ENCODE measurements at regions not wholly inside any gene's neighbourhood (a gene's known extent, or its start where the extent isn't known, plus 50 kb on each side); places are given as distances from the start of the nearest gene placed in this dataset.

- Histone ChIP-seq H3K9me2 (replicated peaks; ENCODE audit: control insufficient read depth, low read length) (no peaks in the 10 kb centered on the region), H3K79me2 (ENCODE audit: control insufficient read depth, low read length) (no peaks in the 10 kb centered on the region), H3K4me2 (ENCODE audit: low read length) (no peak overlapping the region), H3K9me3 (ENCODE audit: control insufficient read depth, insufficient read depth, low read length) (no peaks in the 10 kb centered on the region), H3K4me1 (ENCODE audit: control insufficient read depth, low read length) (no peaks in the 10 kb centered on the region), H3F3A (ENCODE audit: control insufficient read depth, insufficient read depth) (no peaks in the 10 kb centered on the region), H3K4me3 (ENCODE audit: low read length) (no peak overlapping the region), H3K27ac (ENCODE audit: low read depth, low read length) (no peak overlapping the region), H3K27me3 (ENCODE audit: control insufficient read depth, low read length) (no peaks in the 10 kb centered on the region), H4K20me1 (ENCODE audit: control insufficient read depth, insufficient read depth, low read depth, low read length) (no peaks in the 10 kb centered on the region), H3K36me3 (ENCODE audit: control insufficient read depth, low read length) (no peaks in the 10 kb centered on the region)
- TF ChIP-seq, protein P1, sequence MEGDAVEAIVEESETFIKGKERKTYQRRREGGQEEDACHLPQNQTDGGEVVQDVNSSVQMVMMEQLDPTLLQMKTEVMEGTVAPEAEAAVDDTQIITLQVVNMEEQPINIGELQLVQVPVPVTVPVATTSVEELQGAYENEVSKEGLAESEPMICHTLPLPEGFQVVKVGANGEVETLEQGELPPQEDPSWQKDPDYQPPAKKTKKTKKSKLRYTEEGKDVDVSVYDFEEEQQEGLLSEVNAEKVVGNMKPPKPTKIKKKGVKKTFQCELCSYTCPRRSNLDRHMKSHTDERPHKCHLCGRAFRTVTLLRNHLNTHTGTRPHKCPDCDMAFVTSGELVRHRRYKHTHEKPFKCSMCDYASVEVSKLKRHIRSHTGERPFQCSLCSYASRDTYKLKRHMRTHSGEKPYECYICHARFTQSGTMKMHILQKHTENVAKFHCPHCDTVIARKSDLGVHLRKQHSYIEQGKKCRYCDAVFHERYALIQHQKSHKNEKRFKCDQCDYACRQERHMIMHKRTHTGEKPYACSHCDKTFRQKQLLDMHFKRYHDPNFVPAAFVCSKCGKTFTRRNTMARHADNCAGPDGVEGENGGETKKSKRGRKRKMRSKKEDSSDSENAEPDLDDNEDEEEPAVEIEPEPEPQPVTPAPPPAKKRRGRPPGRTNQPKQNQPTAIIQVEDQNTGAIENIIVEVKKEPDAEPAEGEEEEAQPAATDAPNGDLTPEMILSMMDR (IDR thresholded peaks at IDR 0.05; ENCODE audit: low read depth, low read length, poor library complexity, severe bottlenecking) = no peak
- no peak for TF ChIP-seq EZH2phosphoT487 (IDR thresholded peaks at IDR 0.05; ENCODE audit: borderline replicate concordance, low read length)
Measured at GRCh38 chr16:64882078-64882784, 239.6 kb downstream of the CDH11 start.

DNA sequence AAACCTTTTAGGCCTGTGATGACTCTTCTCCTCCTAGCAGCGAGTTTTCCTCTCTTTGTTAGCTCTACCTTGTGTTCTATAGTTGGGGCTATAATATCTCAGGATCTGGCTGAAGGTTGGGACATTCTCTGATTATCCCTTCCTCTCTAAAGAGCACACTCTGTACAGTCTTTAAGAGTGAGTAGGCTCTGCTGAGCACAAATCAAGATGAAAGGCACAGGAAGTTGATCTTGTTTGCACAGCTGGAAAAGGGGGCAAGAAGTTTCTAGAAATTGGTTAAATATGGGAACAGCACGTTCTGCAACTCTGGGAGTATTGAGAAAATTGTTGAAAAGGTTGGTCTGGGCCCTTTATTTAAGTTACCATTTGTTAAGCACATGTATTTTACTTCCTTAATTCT is 240.9 kb downstream of the CDH11 start:
- Histone ChIP-seq H3K9me3 (ENCODE audit: control insufficient read depth, insufficient read depth, low read length) (no peaks in the 10 kb centered on the region), H3K4me1 (ENCODE audit: control insufficient read depth, low read length) (no peaks in the 10 kb centered on the region), H3K27ac (ENCODE audit: low read depth, low read length) (no peak overlapping the region), H3K4me3 (ENCODE audit: low read length) (no peak overlapping the region), H3F3A (ENCODE audit: control insufficient read depth, insufficient read depth) (no peaks in the 10 kb centered on the region), H3K27me3 (ENCODE audit: control insufficient read depth, low read length) (no peaks in the 10 kb centered on the region), H3K36me3 (ENCODE audit: control insufficient read depth, low read length) (no peaks in the 10 kb centered on the region), H3K79me2 (ENCODE audit: control insufficient read depth, low read length) (no peaks in the 10 kb centered on the region), H3K4me2 (ENCODE audit: low read length) (no peak overlapping the region), H4K20me1 (ENCODE audit: control insufficient read depth, insufficient read depth, low read depth, low read length) (no peaks in the 10 kb centered on the region), H3K9me2 (replicated peaks; ENCODE audit: control insufficient read depth, low read length) (no peaks in the 10 kb centered on the region)
- TF ChIP-seq, protein P1 (IDR thresholded peaks at IDR 0.05; ENCODE audit: low read depth, low read length, poor library complexity, severe bottlenecking) = no peak
- no peak for TF ChIP-seq EZH2phosphoT487 (IDR thresholded peaks at IDR 0.05; ENCODE audit: borderline replicate concordance, low read length)

GRCh38 chr16:64880006-64880405 is 241.9 kb downstream of the CDH11 start:
- no peak overlapping the region for H3K27ac ChIP-seq (ENCODE audit: low read depth, low read length)
- no peak overlapping the region for H3K4me3 ChIP-seq (ENCODE audit: low read length)
- TF ChIP-seq, protein P1 (IDR thresholded peaks at IDR 0.05; ENCODE audit: low read depth, low read length, poor library complexity, severe bottlenecking) = no peak
- no peak for TF ChIP-seq EZH2phosphoT487 (IDR thresholded peaks at IDR 0.05; ENCODE audit: borderline replicate concordance, low read length)
- no peaks in the 10 kb centered on the region for H3F3A ChIP-seq (ENCODE audit: control insufficient read depth, insufficient read depth)
- no peaks in the 10 kb centered on the region for H3K27me3 ChIP-seq (ENCODE audit: control insufficient read depth, low read length)
- H3K4me1 ChIP-seq (ENCODE audit: control insufficient read depth, low read length) = no peaks in the 10 kb centered on the region
- no peaks in the 10 kb centered on the region for H3K36me3 ChIP-seq (ENCODE audit: control insufficient read depth, low read length)
- no peaks in the 10 kb centered on the region for H3K79me2 ChIP-seq (ENCODE audit: control insufficient read depth, low read length)
- H3K9me3 ChIP-seq (ENCODE audit: control insufficient read depth, insufficient read depth, low read length) = no peaks in the 10 kb centered on the region
- no peak overlapping the region for H3K4me2 ChIP-seq (ENCODE audit: low read length)
- no peaks in the 10 kb centered on the region for H4K20me1 ChIP-seq (ENCODE audit: control insufficient read depth, insufficient read depth, low read depth, low read length)
- no peaks in the 10 kb centered on the region for H3K9me2 ChIP-seq (replicated peaks; ENCODE audit: control insufficient read depth, low read length)

Measured in DOHH2 (cell line).